ENCODE measurements at regions not wholly inside any gene's neighbourhood (a gene's known extent, or its start where the extent isn't known, plus 50 kb on each side); places are given as distances from the start of the nearest gene placed in this dataset.
"Not testable (repeated sequence)": the region's sequence is repeated elsewhere in the genome, so short reads cannot be mapped to it uniquely, and the experiment has no call there.

GRCh38 chr3:191727338-191727737, 266.4 kb downstream of the PYDC2 start:
- no peaks in the 10 kb centered on the region for H3K4me1 ChIP-seq (ENCODE audit: control extremely low read depth in 1 of 4, control insufficient read depth in 4 of 4, insufficient read depth in 4 of 4, low read length in 3 of 4)
- ChIA-PET POLR2A (no interaction called here), CTCF (no interaction called here)
- no peak overlapping the region for H3K4me3 ChIP-seq (ENCODE audit: control insufficient read depth in 1 of 7, extremely low read depth in 1 of 7, insufficient read depth in 4 of 7, low read depth in 2 of 7, low read length in 6 of 7)
- DNase-seq: no peak
- H3K27me3 ChIP-seq (replicated peaks in 2 of 5; ENCODE audit: control insufficient read depth in 4 of 5, insufficient read depth in 5 of 5, low read length in 4 of 5): no peaks in the 10 kb centered on the region
- WGBS (ENCODE audit: insufficient coverage): no CpG with 5 or more reads among the region's 1 CpG
- no peaks in the 10 kb centered on the region for H3K9me3 ChIP-seq (ENCODE audit: control extremely low read depth in 1 of 5, control insufficient read depth in 4 of 5, insufficient read depth in 2 of 5, low read depth in 1 of 5, low read length in 4 of 5)
- no peaks in the 10 kb centered on the region for H3K36me3 ChIP-seq (ENCODE audit: control insufficient read depth in 4 of 4, insufficient read depth in 4 of 4, low read length in 3 of 4)
- no peak overlapping the region for H3K27ac ChIP-seq (ENCODE audit: insufficient read depth in 1 of 2, low read depth in 1 of 2, low read length in 2 of 2, poor library complexity in 1 of 2, severe bottlenecking in 2 of 2)

- POLR2A ChIA-PET: no interaction called here
- H3K36me3 ChIP-seq (ENCODE audit: control insufficient read depth in 4 of 4, insufficient read depth in 4 of 4, low read length in 3 of 4): no peaks in the 10 kb centered on the region
- no peak overlapping the region for H3K4me3 ChIP-seq (ENCODE audit: control insufficient read depth in 1 of 7, extremely low read depth in 1 of 7, insufficient read depth in 4 of 7, low read depth in 2 of 7, low read length in 6 of 7)
- no peaks in the 10 kb centered on the region for H3K4me1 ChIP-seq (ENCODE audit: control extremely low read depth in 1 of 4, control insufficient read depth in 4 of 4, insufficient read depth in 4 of 4, low read length in 3 of 4)
- H3K27me3 ChIP-seq (replicated peaks in 2 of 5; ENCODE audit: control insufficient read depth in 4 of 5, insufficient read depth in 5 of 5, low read length in 4 of 5): no peaks in the 10 kb centered on the region
- no peak for DNase-seq
- no CpG with 5 or more reads among the region's 1 CpG for WGBS (ENCODE audit: insufficient coverage)
- H3K9me3 ChIP-seq (ENCODE audit: control extremely low read depth in 1 of 5, control insufficient read depth in 4 of 5, insufficient read depth in 2 of 5, low read depth in 1 of 5, low read length in 4 of 5): no peaks in the 10 kb centered on the region
- no peak overlapping the region for H3K27ac ChIP-seq (ENCODE audit: insufficient read depth in 1 of 2, low read depth in 1 of 2, low read length in 2 of 2, poor library complexity in 1 of 2, severe bottlenecking in 2 of 2)
- CTCF ChIA-PET: no interaction called here
These were observed 267.2 kb downstream of the PYDC2 start for GRCh38 chr3:191728186-191728585.

- 100% methylated on average over 1 of the region's 1 CpG for WGBS (ENCODE audit: insufficient coverage)
- CTCF ChIA-PET: no interaction called here
- Histone ChIP-seq H3K27me3 (replicated peaks in 2 of 5; ENCODE audit: control insufficient read depth in 4 of 5, insufficient read depth in 5 of 5, low read length in 4 of 5) (no peaks in the 10 kb centered on the region), H3K4me1 (ENCODE audit: control extremely low read depth in 1 of 4, control insufficient read depth in 4 of 4, insufficient read depth in 4 of 4, low read length in 3 of 4) (no peaks in the 10 kb centered on the region), H3K36me3 (ENCODE audit: control insufficient read depth in 4 of 4, insufficient read depth in 4 of 4, low read length in 3 of 4) (no peaks in the 10 kb centered on the region), H3K27ac (ENCODE audit: insufficient read depth in 1 of 2, low read depth in 1 of 2, low read length in 2 of 2, poor library complexity in 1 of 2, severe bottlenecking in 2 of 2) (no peak overlapping the region), H3K4me3 (ENCODE audit: control insufficient read depth in 1 of 7, extremely low read depth in 1 of 7, insufficient read depth in 4 of 7, low read depth in 2 of 7, low read length in 6 of 7) (no peak overlapping the region), H3K9me3 (ENCODE audit: control extremely low read depth in 1 of 5, control insufficient read depth in 4 of 5, insufficient read depth in 2 of 5, low read depth in 1 of 5, low read length in 4 of 5) (peaks cover 0 to 5% (median 0%) of the 10 kb centered on the region in 5 experiments)
- no peak for DNase-seq
- POLR2A ChIA-PET: no interaction called here
These were observed 276.8 kb downstream of the PYDC2 start for GRCh38 chr3:191737742-191738141.

- ChIA-PET POLR2A (no interaction called here), CTCF (no interaction called here)
- peaks cover 0 to 5% (median 0%) of the 10 kb centered on the region in 5 experiments for H3K9me3 ChIP-seq (ENCODE audit: control extremely low read depth in 1 of 5, control insufficient read depth in 4 of 5, insufficient read depth in 2 of 5, low read depth in 1 of 5, low read length in 4 of 5)
- no peaks in the 10 kb centered on the region for H3K36me3 ChIP-seq (ENCODE audit: control insufficient read depth in 4 of 4, insufficient read depth in 4 of 4, low read length in 3 of 4)
- H3K4me3 ChIP-seq (ENCODE audit: control insufficient read depth in 1 of 7, extremely low read depth in 1 of 7, insufficient read depth in 4 of 7, low read depth in 2 of 7, low read length in 6 of 7): no peak overlapping the region
- no peak overlapping the region for H3K27ac ChIP-seq (ENCODE audit: insufficient read depth in 1 of 2, low read depth in 1 of 2, low read length in 2 of 2, poor library complexity in 1 of 2, severe bottlenecking in 2 of 2)
- H3K4me1 ChIP-seq (ENCODE audit: control extremely low read depth in 1 of 4, control insufficient read depth in 4 of 4, insufficient read depth in 4 of 4, low read length in 3 of 4): no peaks in the 10 kb centered on the region
- no peak for DNase-seq
- 81% methylated on average over 2 of the region's 2 CpGs for WGBS (ENCODE audit: insufficient coverage)
- H3K27me3 ChIP-seq (replicated peaks in 2 of 5; ENCODE audit: control insufficient read depth in 4 of 5, insufficient read depth in 5 of 5, low read length in 4 of 5): no peaks in the 10 kb centered on the region
These were observed 279.7 kb downstream of the PYDC2 start for GRCh38 chr3:191740712-191741111.

GRCh38 chr3:191741847-191742350, 280.9 kb downstream of the PYDC2 start:
- H3K36me3 ChIP-seq (ENCODE audit: control insufficient read depth in 4 of 4, insufficient read depth in 4 of 4, low read length in 3 of 4); H3K27ac ChIP-seq (ENCODE audit: insufficient read depth in 1 of 2, low read depth in 1 of 2, low read length in 2 of 2, poor library complexity in 1 of 2, severe bottlenecking in 2 of 2); H3K4me3 ChIP-seq (ENCODE audit: control insufficient read depth in 1 of 7, extremely low read depth in 1 of 7, insufficient read depth in 4 of 7, low read depth in 2 of 7, low read length in 6 of 7); DNase-seq; POLR2A ChIA-PET; CTCF ChIA-PET; H3K27me3 ChIP-seq (replicated peaks in 2 of 5; ENCODE audit: control insufficient read depth in 4 of 5, insufficient read depth in 5 of 5, low read length in 4 of 5); H3K9me3 ChIP-seq (ENCODE audit: control extremely low read depth in 1 of 5, control insufficient read depth in 4 of 5, insufficient read depth in 2 of 5, low read depth in 1 of 5, low read length in 4 of 5); H3K4me1 ChIP-seq (ENCODE audit: control extremely low read depth in 1 of 4, control insufficient read depth in 4 of 4, insufficient read depth in 4 of 4, low read length in 3 of 4): not testable (repeated sequence)
- no CpG with 5 or more reads among the region's 1 CpG for WGBS (ENCODE audit: insufficient coverage)

- Histone ChIP-seq H3K36me3 (ENCODE audit: control insufficient read depth in 4 of 4, insufficient read depth in 4 of 4, low read length in 3 of 4) (no peaks in the 10 kb centered on the region), H3K27ac (ENCODE audit: insufficient read depth in 1 of 2, low read depth in 1 of 2, low read length in 2 of 2, poor library complexity in 1 of 2, severe bottlenecking in 2 of 2) (no peak overlapping the region), H3K4me3 (ENCODE audit: control insufficient read depth in 1 of 7, extremely low read depth in 1 of 7, insufficient read depth in 4 of 7, low read depth in 2 of 7, low read length in 6 of 7) (no peak overlapping the region), H3K4me1 (ENCODE audit: control extremely low read depth in 1 of 4, control insufficient read depth in 4 of 4, insufficient read depth in 4 of 4, low read length in 3 of 4) (no peaks in the 10 kb centered on the region), H3K9me3 (ENCODE audit: control extremely low read depth in 1 of 5, control insufficient read depth in 4 of 5, insufficient read depth in 2 of 5, low read depth in 1 of 5, low read length in 4 of 5) (peaks cover 0 to 5% (median 0%) of the 10 kb centered on the region in 5 experiments), H3K27me3 (replicated peaks in 2 of 5; ENCODE audit: control insufficient read depth in 4 of 5, insufficient read depth in 5 of 5, low read length in 4 of 5) (no peaks in the 10 kb centered on the region)
- no peak for DNase-seq
- 90% methylated on average over 11 of the region's 11 CpGs for WGBS (ENCODE audit: insufficient coverage)
- ChIA-PET CTCF (no interaction called here), POLR2A (no interaction called here)
These were observed 282.3 kb downstream of the PYDC2 start for GRCh38 chr3:191743283-191743682.

- ChIA-PET CTCF (no interaction called here), POLR2A (no interaction called here)
- H3K4me1 ChIP-seq (ENCODE audit: control extremely low read depth in 1 of 4, control insufficient read depth in 4 of 4, insufficient read depth in 4 of 4, low read length in 3 of 4): no peaks in the 10 kb centered on the region
- no peak for DNase-seq
- no peak overlapping the region for H3K4me3 ChIP-seq (ENCODE audit: control insufficient read depth in 1 of 7, extremely low read depth in 1 of 7, insufficient read depth in 4 of 7, low read depth in 2 of 7, low read length in 6 of 7)
- H3K36me3 ChIP-seq (ENCODE audit: control insufficient read depth in 4 of 4, insufficient read depth in 4 of 4, low read length in 3 of 4): no peaks in the 10 kb centered on the region
- WGBS (ENCODE audit: insufficient coverage): no CpG with 5 or more reads among the region's 3 CpGs
- no peaks in the 10 kb centered on the region for H3K9me3 ChIP-seq (ENCODE audit: control extremely low read depth in 1 of 5, control insufficient read depth in 4 of 5, insufficient read depth in 2 of 5, low read depth in 1 of 5, low read length in 4 of 5)
- H3K27me3 ChIP-seq (replicated peaks in 2 of 5; ENCODE audit: control insufficient read depth in 4 of 5, insufficient read depth in 5 of 5, low read length in 4 of 5): no peaks in the 10 kb centered on the region
- no peak overlapping the region for H3K27ac ChIP-seq (ENCODE audit: insufficient read depth in 1 of 2, low read depth in 1 of 2, low read length in 2 of 2, poor library complexity in 1 of 2, severe bottlenecking in 2 of 2)
These were observed 289.7 kb downstream of the PYDC2 start for GRCh38 chr3:191750618-191751017.

Data from common myeloid progenitor, CD34-positive (primary cell).